Effector memory CD8-positive, alpha-beta T cell (primary cell): ENCODE measurements at regions not wholly inside any gene's neighbourhood (a gene's known extent, or its start where the extent isn't known, plus 50 kb on each side); places are given as distances from the start of the nearest gene placed in this dataset.
"Not testable (repeated sequence)": the region's sequence is repeated elsewhere in the genome, so short reads cannot be mapped to it uniquely, and the experiment has no call there.

Experiments used
- ATAC-seq: fragments of 150-1000 bp; cut with Tn5 transposase; replicated peaks from 2 replicates; pipeline ENCODE4 v1.10.0; 2021; ENCODE audit warnings: mild to moderate bottlenecking, moderate library complexity
- DNase-seq, 3 experiments: peaks; one replicate each; pipeline ENCODE4 v3.0.0; 2021
- H3K27ac Mint-ChIP-seq, 2 donors: one replicate each; pipeline ENCODE4 v1.8.0; 2022; ENCODE audit warnings: mild to moderate bottlenecking in 2 of 2, mixed read lengths in 2 of 2, moderate library complexity in 2 of 2
- H3K27me3 Mint-ChIP-seq, 2 donors: one replicate each; pipeline ENCODE4 v1.8.0; 2022; ENCODE audit warnings: mixed read lengths in 2 of 2
- H3K36me3 Mint-ChIP-seq: one replicate; pipeline ENCODE4 v1.8.0; 2022; ENCODE audit warnings: mild to moderate bottlenecking, moderate library complexity, mixed read lengths; ENCODE audit not compliant: insufficient read depth
- H3K4me1 Mint-ChIP-seq, 2 donors: one replicate each; pipeline ENCODE4 v1.8.0; 2022; ENCODE audit warnings: low read depth in 2 of 2, mixed read lengths in 2 of 2
- H3K4me3 Mint-ChIP-seq, 2 donors: one replicate each; pipeline ENCODE4 v1.8.0; 2022; ENCODE audit warnings: mild to moderate bottlenecking in 2 of 2, mixed read lengths in 2 of 2, moderate library complexity in 2 of 2
- H3K9me3 Mint-ChIP-seq, 2 donors: one replicate each; pipeline ENCODE4 v1.8.0; 2022; ENCODE audit warnings: mixed read lengths in 2 of 2

DNA sequence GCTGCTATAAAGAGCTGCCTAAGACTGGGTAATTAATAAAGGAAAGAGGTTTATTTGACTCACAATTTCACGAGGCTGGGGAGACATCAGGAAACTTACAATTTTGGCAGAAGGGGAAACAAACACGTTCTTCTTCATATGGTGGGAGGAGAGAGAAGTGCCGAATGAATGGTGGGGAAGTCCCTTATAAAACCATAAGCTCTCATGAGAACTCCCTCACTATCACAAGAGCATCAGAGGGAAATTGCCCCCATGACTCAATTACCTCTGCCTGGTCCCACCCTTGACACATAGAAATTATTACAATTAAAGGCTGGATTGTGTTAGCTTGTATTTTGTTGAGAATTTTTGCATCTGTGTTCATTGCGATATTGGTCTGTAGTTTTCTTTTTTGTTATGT is 460.5 kb upstream of the RAB6C start:
- no peak overlapping the region for H3K27ac Mint-ChIP-seq
- H3K4me1 Mint-ChIP-seq, result no peaks in the 10 kb centered on the region
- DNase-seq, result no peak
- peaks cover 0 to 21% of the 10 kb centered on the region in 2 donors for H3K9me3 Mint-ChIP-seq
- no peaks in the 10 kb centered on the region for H3K27me3 Mint-ChIP-seq
- no peak for ATAC-seq
- no peaks in the 10 kb centered on the region for H3K36me3 Mint-ChIP-seq
- no peak overlapping the region for H3K4me3 Mint-ChIP-seq

DNA sequence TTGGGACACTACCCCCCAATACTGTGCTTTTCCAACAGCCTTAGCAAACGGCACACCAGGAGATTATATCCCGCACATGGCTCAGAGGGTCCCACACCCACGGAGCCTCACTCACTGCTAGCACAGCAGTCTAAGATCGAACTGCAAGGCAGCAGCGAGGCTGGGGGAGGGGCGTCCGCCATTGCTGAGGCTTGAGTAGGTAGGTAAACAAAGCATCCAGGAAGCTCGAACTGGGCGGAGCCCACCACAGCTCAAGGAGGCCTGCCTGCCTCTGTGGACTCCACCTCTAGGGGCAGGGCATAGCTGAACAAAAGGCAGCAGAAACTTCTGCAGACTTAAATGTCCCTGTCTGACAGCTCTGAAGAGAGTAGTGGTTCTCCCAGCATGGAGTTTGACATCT is 447.3 kb upstream of the RAB6C start:
- DNase-seq, H3K4me1 Mint-ChIP-seq, ATAC-seq, H3K27ac Mint-ChIP-seq, H3K4me3 Mint-ChIP-seq, H3K27me3 Mint-ChIP-seq, H3K36me3 Mint-ChIP-seq: not testable (repeated sequence)
- H3K9me3 Mint-ChIP-seq, result peaks cover 0 to 18% of the 10 kb centered on the region in 2 donors

- H3K36me3 Mint-ChIP-seq, result no peaks in the 10 kb centered on the region
- H3K4me1 Mint-ChIP-seq, result no peaks in the 10 kb centered on the region
- DNase-seq (no peak), ATAC-seq (no peak)
- H3K27ac Mint-ChIP-seq, result no peak overlapping the region
- peaks cover 0 to 6% of the 10 kb centered on the region in 2 donors for H3K9me3 Mint-ChIP-seq
- H3K4me3 Mint-ChIP-seq, result no peak overlapping the region
- H3K27me3 Mint-ChIP-seq, result no peaks in the 10 kb centered on the region
These were observed 430.6 kb upstream of the RAB6C start for GRCh38 chr2:129548880-129549279.

DNA sequence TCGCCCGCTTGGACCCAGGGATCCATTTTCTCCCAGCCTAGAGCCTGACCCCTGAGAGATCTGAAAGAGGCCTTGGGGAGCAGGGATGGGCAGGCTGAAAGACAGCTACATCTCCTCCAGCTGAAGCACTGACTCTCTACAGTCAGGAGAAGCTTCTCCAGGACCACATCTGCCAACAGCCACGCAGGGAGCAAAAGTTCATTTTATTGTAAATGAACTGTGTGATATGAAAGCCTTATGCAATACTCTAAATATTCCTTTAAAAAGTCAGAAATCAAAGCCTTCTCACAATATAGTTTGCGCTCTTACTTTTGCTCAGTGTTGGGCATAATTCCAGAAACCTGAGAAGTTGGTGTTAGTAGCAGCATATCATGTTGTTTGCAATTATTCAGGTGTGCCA is 428.9 kb upstream of the RAB6C start:
- H3K4me1 Mint-ChIP-seq, result no peaks in the 10 kb centered on the region
- no peak overlapping the region for H3K27ac Mint-ChIP-seq
- H3K4me3 Mint-ChIP-seq, result no peak overlapping the region
- peaks cover 0 to 6% of the 10 kb centered on the region in 2 donors for H3K9me3 Mint-ChIP-seq
- H3K36me3 Mint-ChIP-seq, result no peaks in the 10 kb centered on the region
- no peak for ATAC-seq
- DNase-seq, result no peak
- no peaks in the 10 kb centered on the region for H3K27me3 Mint-ChIP-seq

- Mint-ChIP-seq H3K36me3 (no peaks in the 10 kb centered on the region), H3K4me3 (no peak overlapping the region), H3K4me1 (no peaks in the 10 kb centered on the region), H3K27ac (no peak overlapping the region), H3K9me3 (no peaks in the 10 kb centered on the region), H3K27me3 (no peaks in the 10 kb centered on the region)
- DNase-seq, result no peak
- no peak for ATAC-seq
These were observed 425.1 kb upstream of the RAB6C start for GRCh38 chr2:129554373-129554772.

GRCh38 chr2:129559101-129559500 is 420.4 kb upstream of the RAB6C start:
- H3K36me3 Mint-ChIP-seq, result no peaks in the 10 kb centered on the region
- no peak overlapping the region for H3K4me3 Mint-ChIP-seq

GRCh38 chr2:129565551-129566109 is 413.8 kb upstream of the RAB6C start:
- Mint-ChIP-seq H3K4me1 (no peaks in the 10 kb centered on the region), H3K27me3 (peaks cover 0 to 8% of the 10 kb centered on the region in 2 donors), H3K4me3 (no peak overlapping the region), H3K36me3 (no peaks in the 10 kb centered on the region), H3K9me3 (peaks cover 7 to 18% of the 10 kb centered on the region in 2 donors), H3K27ac (no peak overlapping the region)
- ATAC-seq (no peak), DNase-seq (no peak)

More at GRCh38 chr2:129559101-129559500, 420.4 kb upstream of the RAB6C start:
- Mint-ChIP-seq H3K27ac (no peak overlapping the region), H3K4me1 (no peaks in the 10 kb centered on the region), H3K27me3 (no peaks in the 10 kb centered on the region), H3K9me3 (no peaks in the 10 kb centered on the region)
- DNase-seq, result no peak
- no peak for ATAC-seq

DNA sequence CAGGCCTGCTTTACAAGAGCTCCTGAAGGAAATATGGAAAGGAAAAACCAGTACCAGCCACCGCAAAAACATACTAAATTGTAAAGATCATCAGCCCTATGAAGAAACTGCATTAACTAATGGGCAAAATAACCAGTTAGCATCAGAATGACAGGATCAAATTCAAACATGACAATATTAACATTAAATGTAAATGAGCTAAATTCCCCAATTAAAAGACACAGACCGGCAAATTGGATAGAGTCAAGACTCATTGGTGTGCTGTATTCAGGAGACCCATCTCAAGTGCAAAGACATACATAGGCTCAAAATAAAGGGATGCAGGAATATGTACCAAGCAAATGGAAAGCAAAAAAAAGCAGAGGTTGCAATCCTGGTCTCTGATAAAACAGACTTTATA is 408.7 kb upstream of the RAB6C start:
- H3K9me3 Mint-ChIP-seq, result peaks cover 13 to 33% of the 10 kb centered on the region in 2 donors
- H3K27ac Mint-ChIP-seq, H3K4me1 Mint-ChIP-seq, H3K27me3 Mint-ChIP-seq, DNase-seq, ATAC-seq, H3K36me3 Mint-ChIP-seq, H3K4me3 Mint-ChIP-seq: not testable (repeated sequence)

GRCh38 chr2:129575431-129575830 is 404.0 kb upstream of the RAB6C start:
- ATAC-seq (no peak), DNase-seq (no peak)
- Mint-ChIP-seq H3K9me3 (peaks cover 8 to 15% of the 10 kb centered on the region in 2 donors), H3K36me3 (no peaks in the 10 kb centered on the region), H3K4me3 (no peak overlapping the region), H3K27me3 (no peaks in the 10 kb centered on the region), H3K4me1 (no peaks in the 10 kb centered on the region), H3K27ac (no peak overlapping the region)

DNA sequence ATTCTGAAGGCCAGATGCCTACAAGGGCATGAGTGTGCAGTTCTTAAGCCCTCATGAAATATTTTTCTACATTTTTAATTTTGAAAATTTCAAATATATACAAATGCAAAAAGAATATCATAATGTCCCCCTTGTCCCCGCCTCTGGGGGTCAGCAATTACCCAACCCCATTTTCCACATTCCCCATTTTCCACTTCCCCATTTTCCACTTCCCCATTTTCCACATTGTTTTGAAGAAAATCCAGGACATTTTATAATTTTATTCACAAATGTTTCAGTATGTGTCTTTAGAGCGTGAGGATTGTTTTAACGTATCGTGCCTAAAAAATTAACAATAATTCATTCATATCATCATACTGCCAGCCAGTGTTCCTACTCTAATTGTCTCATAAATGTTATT is 403.6 kb upstream of the RAB6C start:
- DNase-seq (no peak), ATAC-seq (no peak)
- H3K27ac Mint-ChIP-seq, result no peak overlapping the region
- H3K36me3 Mint-ChIP-seq, result no peaks in the 10 kb centered on the region
- peaks cover 8 to 12% of the 10 kb centered on the region in 2 donors for H3K9me3 Mint-ChIP-seq
- H3K4me3 Mint-ChIP-seq, result no peak overlapping the region
- no peaks in the 10 kb centered on the region for H3K4me1 Mint-ChIP-seq
- no peaks in the 10 kb centered on the region for H3K27me3 Mint-ChIP-seq

- no peak for ATAC-seq
- no peak for DNase-seq
- no peaks in the 10 kb centered on the region for H3K4me1 Mint-ChIP-seq
- H3K9me3 Mint-ChIP-seq, result peaks cover 8 to 9% of the 10 kb centered on the region in 2 donors
- H3K36me3 Mint-ChIP-seq, result no peaks in the 10 kb centered on the region
- H3K4me3 Mint-ChIP-seq, result no peak overlapping the region
- H3K27ac Mint-ChIP-seq, result no peak overlapping the region
- H3K27me3 Mint-ChIP-seq, result no peaks in the 10 kb centered on the region
These were observed 399.5 kb upstream of the RAB6C start for GRCh38 chr2:129580001-129580400.

- Mint-ChIP-seq H3K9me3 (peaks cover 8 to 9% of the 10 kb centered on the region in 2 donors), H3K4me1 (no peaks in the 10 kb centered on the region)
- no peak for ATAC-seq
These were observed 393.7 kb upstream of the RAB6C start for GRCh38 chr2:129585760-129586159.

DNA sequence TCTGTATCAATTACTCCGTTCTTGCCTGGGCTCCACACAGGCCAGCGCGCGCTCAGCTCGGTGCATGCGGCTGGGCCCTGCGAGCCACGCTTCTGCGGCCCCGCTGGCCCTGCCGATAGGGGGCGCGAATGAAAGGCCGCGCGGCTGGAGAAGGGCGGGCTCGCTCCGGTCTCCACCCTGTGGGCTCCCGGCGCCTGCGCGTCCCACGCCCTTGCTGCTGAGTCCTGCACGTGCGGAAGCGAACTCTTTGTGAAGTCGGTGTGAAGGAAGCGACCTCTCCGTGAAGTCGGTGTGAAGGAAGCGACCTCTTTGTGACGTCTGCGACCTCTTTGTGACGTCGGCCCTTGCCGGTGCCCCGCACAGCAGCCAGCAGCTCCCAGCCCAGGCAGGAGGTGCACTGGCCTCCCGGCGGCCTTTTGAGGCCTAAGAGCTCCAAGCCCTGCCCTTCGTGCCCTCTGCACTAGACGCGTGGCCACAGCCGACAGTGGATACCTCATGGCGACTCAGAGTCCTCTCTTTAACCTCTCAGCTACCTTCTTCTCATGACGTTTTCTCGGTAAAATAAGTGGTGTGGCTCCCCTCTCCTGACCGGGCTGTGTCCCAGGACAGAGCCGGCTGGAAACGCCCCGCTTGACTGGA is 391.9 kb upstream of the RAB6C start:
- Mint-ChIP-seq H3K36me3 (no peaks in the 10 kb centered on the region), H3K27ac (no peak overlapping the region), H3K4me1 (no peaks in the 10 kb centered on the region), H3K4me3 (no peak overlapping the region), H3K9me3 (peaks cover 0 to 3% of the 10 kb centered on the region in 2 donors), H3K27me3 (peaks cover 0 to 6% of the 10 kb centered on the region in 2 donors)
- no peak for DNase-seq
- ATAC-seq, result no peak

More at GRCh38 chr2:129585760-129586159, 393.7 kb upstream of the RAB6C start:
- Mint-ChIP-seq H3K27me3 (peaks cover 0 to 6% of the 10 kb centered on the region in 2 donors), H3K4me3 (no peak overlapping the region), H3K36me3 (no peaks in the 10 kb centered on the region), H3K27ac (no peak overlapping the region)
- no peak for DNase-seq

GRCh38 chr2:129604560-129604959 is 374.9 kb upstream of the RAB6C start:
- ATAC-seq (no peak), DNase-seq (no peak)
- Mint-ChIP-seq H3K9me3 (peaks cover 4 to 19% of the 10 kb centered on the region in 2 donors), H3K4me3 (no peak overlapping the region), H3K36me3 (no peaks in the 10 kb centered on the region), H3K4me1 (no peaks in the 10 kb centered on the region), H3K27me3 (peaks cover 0 to 18% of the 10 kb centered on the region in 2 donors), H3K27ac (no peak overlapping the region)
